OCI-LY1 (cell line): ENCODE measurements at regions not wholly inside any gene's neighbourhood (a gene's known extent, or its start where the extent isn't known, plus 50 kb on each side); places are given as distances from the start of the nearest gene placed in this dataset.

Experiments used
- CTCF ChIP-seq: fragments of 200-600 bp; sonication (generic), shearing (Covaris generic); IDR thresholded peaks from 2 replicates; pipeline ENCODE4 v1.5.1; 2017; ENCODE audit warnings: mild to moderate bottlenecking, antibody characterized with exemption, low read length, moderate library complexity, mixed read lengths
- EZH2 ChIP-seq: fragments of 200-600 bp; sonication (generic), shearing (Covaris generic); IDR thresholded peaks from 2 replicates; pipeline ENCODE4 v1.8.0; 2017; ENCODE audit warnings: borderline replicate concordance, mixed run types, mild to moderate bottlenecking, antibody characterized with exemption, low read length, moderate library complexity, mixed read lengths

DNA sequence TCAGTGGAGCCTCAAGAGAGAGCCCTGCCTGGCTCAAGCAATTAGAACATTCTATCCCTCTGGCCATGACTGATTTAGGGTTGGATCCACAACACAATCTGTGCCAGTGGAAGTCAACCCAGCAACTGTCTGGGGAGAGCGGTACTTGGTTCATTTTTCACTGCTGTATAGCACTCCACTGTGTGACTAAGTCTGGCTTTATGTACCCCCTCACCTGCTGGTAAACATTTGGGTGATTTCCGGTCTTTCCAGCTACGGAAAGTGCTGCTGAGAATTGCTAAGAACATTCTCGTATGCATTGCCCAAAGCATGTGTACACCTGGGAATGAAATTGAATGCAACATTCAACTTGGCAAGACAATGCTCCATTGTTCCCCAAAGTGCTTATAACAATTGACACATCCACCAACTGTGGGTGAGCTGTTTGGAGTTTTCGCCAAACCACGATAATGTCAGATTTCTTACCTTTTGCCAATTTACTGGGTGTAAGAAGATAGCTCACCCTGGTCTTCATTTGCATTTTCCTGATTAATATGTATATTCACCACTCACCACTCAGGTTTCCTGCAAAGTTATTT is 63.5 kb upstream of the MED9 start:
- TF ChIP-seq CTCF (no peak), EZH2 (no peak)
